ENCODE measurements at regions not wholly inside any gene's neighbourhood (a gene's known extent, or its start where the extent isn't known, plus 50 kb on each side); places are given as distances from the start of the nearest gene placed in this dataset.

- TF ChIP-seq CTCF (IDR thresholded peaks at IDR 0.05) (no peak), POLR2A (IDR thresholded peaks at IDR 0.05) (no peak)
These were observed 174.5 kb downstream of the GOLGA6L6 start for GRCh38 chr15:20367093-20367492.
